HG03439 (cell line): ENCODE measurements at regions not wholly inside any gene's neighbourhood (a gene's known extent, or its start where the extent isn't known, plus 50 kb on each side); places are given as distances from the start of the nearest gene placed in this dataset.

Source experiments
- ATAC-seq: cut with Tn5 transposase; IDR thresholded peaks from one replicate; pipeline ENCODE4 v1.9.1; 2021; ENCODE audit warnings: mild to moderate bottlenecking, moderate library complexity; ENCODE audit not compliant: unreplicated experiment

DNA sequence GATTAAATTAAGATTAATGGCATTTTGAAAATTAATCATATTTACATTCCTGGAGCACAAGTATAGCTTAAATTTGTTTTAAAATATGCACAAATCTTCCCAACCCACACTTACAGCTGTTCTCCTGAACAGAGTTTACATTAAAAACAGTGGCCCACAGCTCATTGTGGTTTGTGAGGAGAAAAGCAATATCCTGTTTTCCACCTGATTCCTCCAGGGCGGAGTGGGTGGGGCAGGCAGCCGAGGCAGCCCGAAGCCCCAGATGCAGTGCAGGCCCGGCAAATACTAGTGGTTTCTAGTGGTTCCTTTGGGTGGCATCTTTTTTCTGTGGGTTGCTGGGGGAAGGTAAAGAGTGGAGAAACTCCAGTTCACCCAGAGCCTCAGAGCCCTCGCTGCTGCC lies 280.8 kb downstream of the ARHGAP12 start:
- no peak for ATAC-seq

DNA sequence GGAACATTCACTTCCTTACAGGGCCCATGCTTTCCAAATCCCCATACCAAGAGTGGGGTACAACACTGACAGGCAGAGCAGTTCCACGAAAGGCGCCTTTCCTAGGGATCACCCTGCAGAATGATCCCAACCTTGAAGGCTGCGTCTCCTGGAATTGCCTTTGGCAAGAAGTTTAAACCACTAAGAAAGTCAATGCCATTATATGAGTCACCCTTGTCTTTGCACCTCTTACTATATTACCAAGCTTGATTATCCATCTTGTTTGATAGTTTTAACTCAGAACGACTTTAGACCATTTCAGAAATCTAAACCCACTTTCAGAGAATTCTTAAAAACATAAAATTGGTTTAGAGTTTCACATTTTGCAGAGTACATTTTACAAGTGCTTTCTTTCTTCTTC lies 282.1 kb downstream of the ARHGAP12 start:
- ATAC-seq: no peak

- no peak for ATAC-seq
Observed at GRCh38 chr10:31645786-31646185, 282.8 kb downstream of the ARHGAP12 start.

DNA sequence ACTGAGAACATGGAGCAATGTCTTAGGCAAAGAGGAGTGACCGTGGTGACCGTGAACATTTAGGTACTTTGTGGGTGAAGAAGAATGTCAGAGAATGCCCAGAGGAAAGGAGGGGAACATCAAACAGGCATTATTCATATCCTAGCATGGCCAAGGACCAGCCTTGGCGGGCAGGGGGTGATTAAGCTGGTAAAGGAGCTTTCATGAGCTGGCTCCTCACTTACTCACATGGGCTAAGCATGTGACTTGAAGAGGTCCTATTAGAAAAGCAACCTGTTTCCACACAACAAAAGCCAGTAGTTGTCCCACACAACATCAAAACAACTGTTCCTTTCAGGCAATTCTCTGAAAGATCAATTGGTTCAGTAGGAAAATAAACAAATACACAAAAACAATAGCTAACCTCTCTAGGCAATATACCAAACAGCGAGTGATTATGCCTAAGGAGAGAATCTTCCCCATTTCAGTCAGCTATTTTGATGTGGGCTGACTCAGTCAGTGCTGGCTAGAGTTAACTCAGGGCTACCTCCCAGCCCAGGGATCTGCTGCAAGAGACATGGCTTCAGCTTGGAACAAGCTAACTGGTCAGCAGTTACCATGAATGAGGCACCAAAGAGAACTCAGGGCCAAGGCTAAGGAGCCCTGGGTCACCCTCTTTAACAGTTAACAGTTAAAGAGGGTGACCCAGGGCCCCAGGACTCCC lies 283.5 kb downstream of the ARHGAP12 start:
- ATAC-seq: no peak

DNA sequence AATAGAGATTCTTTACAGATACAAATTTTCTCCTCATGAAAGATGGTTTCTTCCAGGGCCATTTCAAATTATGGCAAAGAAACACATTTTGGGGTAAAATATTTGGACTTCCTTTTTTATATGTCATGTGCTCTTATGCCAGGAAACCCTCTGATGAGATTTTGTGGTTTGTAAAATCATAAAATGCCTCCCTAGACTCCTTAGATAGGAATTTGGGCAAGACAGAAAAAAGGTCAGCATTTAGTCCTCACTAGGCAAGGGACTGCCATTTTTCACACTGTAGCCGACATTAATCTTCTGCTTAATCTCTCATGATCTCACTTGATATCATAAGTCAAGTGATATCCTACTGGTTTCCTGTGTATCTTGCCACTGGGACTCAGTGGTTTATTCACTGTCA lies 286.4 kb downstream of the ARHGAP12 start:
- no peak for ATAC-seq

- no peak for ATAC-seq
Observed at GRCh38 chr10:31635415-31636065, 293.1 kb downstream of the ARHGAP12 start.

DNA sequence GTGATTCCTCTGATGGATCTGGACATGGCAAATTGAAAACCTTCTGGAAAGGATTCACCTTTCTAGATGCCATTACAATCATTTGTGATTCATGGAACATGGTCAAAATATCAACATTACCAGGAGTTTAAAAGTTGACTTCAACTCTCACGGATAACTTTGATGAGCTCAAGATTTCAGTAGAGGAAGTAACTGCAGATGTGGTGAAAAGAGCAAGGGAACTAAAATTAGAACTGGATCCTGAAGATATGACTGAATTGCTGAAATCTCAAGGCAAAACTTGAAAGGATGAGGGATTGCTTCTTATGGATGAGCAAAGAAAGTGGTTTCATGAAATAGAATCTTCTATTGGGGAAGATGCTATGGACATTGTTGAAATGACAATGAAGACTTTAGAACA lies 293.6 kb downstream of the ARHGAP12 start:
- ATAC-seq: no peak

- no peak for ATAC-seq
Observed at GRCh38 chr10:31630861-31631567, 297.6 kb downstream of the ARHGAP12 start.

DNA sequence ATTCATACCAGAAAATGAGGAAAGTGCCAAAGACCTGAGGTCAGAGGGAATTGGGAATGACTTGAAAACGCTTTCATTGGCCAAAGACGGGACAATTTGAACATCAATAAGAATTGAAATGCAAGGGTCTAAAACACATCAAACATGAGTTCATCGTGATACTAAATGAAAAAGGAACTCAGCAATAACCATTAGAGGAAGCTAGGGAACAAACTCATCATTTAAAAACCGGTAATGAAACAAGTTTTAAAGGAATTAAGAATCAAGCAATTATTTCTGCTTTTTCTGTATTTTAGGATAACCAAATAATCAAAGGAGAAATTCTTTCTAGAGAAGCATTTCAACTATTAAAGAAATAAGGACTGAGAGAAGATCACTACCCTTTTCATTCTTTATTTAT lies 303.1 kb downstream of the ARHGAP12 start:
- ATAC-seq: no peak

DNA sequence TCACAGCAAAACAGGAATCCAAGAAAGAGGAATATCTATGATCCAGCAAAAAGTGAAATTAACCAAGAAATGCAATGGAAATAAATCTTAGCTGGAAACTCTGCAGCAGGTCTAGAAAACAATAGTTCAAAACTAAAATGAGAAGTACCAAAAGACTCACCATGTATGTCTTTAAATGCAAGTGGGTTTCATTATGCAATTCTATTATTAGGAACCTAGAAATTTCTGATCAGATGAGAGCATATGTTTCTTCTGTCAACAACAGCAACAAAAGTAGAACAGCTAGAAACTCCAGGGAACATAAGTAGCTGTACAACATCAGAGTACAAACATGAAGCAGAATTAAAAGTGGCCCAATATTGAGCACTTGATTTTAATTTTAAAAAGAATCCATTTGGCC lies 304.0 kb downstream of the ARHGAP12 start:
- ATAC-seq: no peak

GRCh38 chr10:31623947-31624346 lies 304.7 kb downstream of the ARHGAP12 start:
- ATAC-seq: no peak

GRCh38 chr10:31623466-31623865 lies 304.4 kb downstream of the ZEB1 start:
- ATAC-seq: no peak

DNA sequence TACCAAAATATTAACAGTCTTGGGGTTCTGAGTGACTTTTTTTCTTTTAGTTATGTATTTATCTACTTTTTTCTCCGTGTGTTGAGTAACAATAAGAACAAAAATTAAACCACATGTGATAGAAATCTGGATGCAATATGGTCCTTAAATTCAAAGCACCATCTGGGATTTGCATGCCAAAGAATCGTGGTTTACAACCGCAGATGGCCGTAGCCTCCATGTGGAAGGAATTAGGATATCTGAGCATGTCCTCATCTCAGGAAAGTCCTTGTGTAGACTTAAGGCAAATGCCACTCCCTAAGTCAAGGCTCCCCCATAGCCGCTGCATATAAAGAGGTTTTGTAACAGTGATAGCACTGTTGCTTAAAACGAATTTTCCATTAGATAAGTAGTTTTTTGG lies 304.0 kb downstream of the ZEB1 start:
- no peak for ATAC-seq

GRCh38 chr10:31621733-31622132 lies 302.7 kb downstream of the ZEB1 start:
- ATAC-seq: no peak

GRCh38 chr10:31620226-31621151 lies 301.5 kb downstream of the ZEB1 start:
- no peak for ATAC-seq

- ATAC-seq: no peak
Observed at GRCh38 chr10:31619531-31620061, 300.6 kb downstream of the ZEB1 start.

DNA sequence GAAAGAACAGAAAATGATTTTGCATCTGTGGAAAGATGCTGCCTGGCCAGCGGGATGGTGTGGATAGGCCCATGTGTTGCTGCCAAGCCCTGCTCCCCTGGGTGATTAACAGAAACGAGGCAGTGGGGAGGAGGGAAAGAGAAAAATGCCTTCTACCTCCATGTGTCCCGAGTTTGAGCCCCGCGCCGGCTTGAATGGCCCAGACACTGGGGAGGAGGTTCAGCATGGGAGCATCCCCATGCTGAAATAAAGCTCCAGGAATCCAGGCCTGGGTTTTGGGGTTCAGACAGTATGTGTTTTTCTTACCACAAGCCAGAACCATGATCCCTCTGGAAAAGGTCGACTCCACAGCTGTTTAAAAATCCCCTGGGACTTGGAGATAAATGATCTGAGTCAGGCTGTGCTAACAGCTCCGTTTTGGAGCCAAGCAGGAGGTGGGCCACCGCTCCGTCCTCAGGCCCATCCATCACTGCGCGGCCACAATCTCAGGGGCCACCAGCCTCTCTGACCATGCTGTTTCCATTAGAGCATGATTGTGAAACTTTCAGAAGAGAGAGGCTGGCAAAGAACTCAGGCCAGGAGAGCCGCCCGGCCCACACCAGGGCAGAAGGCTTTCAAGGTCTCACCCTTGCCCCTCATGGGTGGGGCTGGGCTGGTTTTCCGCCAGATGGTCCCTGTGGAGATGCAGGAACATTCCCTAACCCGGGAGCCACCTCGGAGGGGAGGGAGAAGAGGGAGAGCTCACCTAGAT lies 299.7 kb downstream of the ZEB1 start:
- no peak for ATAC-seq

DNA sequence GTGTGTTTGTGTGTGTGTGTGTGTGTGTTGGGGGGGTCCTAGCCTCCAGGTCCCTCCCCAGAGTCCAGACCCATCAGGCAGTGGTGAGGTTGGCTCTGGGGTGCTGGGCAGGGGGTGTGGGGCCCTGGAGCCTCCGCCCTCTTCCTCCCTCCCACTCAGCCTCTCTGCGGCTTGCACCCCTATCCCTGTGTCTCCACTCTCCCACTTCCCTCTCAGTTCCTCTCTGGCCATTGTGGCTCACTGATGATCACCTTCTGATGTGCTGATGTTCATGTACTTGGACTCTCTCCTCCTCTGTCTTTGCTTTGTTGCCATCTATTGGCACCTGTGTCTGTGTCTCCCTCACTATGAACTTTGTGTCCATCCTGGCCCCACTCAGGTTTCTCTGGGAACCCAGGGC lies 298.7 kb downstream of the ZEB1 start:
- ATAC-seq: no peak

DNA sequence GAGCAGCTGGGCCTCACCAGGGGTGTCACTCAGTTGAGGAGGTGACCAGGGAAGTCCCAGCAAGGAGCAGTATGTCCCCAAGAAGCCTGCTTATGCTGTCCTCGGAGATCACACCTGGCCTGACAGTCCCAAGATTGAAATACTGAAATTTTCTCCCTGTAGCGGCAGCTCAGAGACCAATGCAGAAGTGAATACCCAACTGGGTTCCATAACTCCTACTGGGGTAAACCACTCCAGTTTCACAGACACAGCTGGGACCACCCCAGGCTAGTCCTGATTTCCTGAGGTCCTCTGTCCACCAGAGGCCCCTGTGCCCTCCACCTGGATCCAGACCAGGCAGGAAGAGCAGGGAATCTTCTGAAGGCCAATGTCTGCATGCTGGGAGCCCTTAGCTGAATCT lies 298.1 kb downstream of the ZEB1 start:
- no peak for ATAC-seq

GRCh38 chr10:31615129-31615528 lies 296.1 kb downstream of the ZEB1 start:
- ATAC-seq: no peak
